GM21423 (cell line): ENCODE measurements at regions not wholly inside any gene's neighbourhood (a gene's known extent, or its start where the extent isn't known, plus 50 kb on each side); places are given as distances from the start of the nearest gene placed in this dataset.
"Not testable (repeated sequence)": the region's sequence is repeated elsewhere in the genome, so short reads cannot be mapped to it uniquely, and the experiment has no call there.

Experiments
- ATAC-seq: cut with Tn5 transposase; IDR thresholded peaks from one replicate; pipeline ENCODE4 v1.9.1; 2021; ENCODE audit warnings: mild to moderate bottlenecking, moderate library complexity; ENCODE audit not compliant: unreplicated experiment

- not testable (repeated sequence) for ATAC-seq
These were observed 145.2 kb upstream of the C1QTNF3 start for GRCh38 chr5:34188001-34188822.

- not testable (repeated sequence) for ATAC-seq
These were observed 146.2 kb upstream of the C1QTNF3 start for GRCh38 chr5:34189246-34189645.

- not testable (repeated sequence) for ATAC-seq
These were observed 146.9 kb upstream of the C1QTNF3 start for GRCh38 chr5:34189752-34190411.

- not testable (repeated sequence) for ATAC-seq
These were observed 147.5 kb upstream of the C1QTNF3 start for GRCh38 chr5:34190466-34190865.

- ATAC-seq, result not testable (repeated sequence)
These were observed 148.3 kb upstream of the C1QTNF3 start for GRCh38 chr5:34191279-34191744.

- ATAC-seq, result not testable (repeated sequence)
These were observed 149.3 kb upstream of the C1QTNF3 start for GRCh38 chr5:34192064-34192922.

- ATAC-seq, result not testable (repeated sequence)
These were observed 149.9 kb upstream of the C1QTNF3 start for GRCh38 chr5:34192923-34193262.

GRCh38 chr5:34193297-34193696 is 150.3 kb upstream of the C1QTNF3 start:
- ATAC-seq, result not testable (repeated sequence)

- not testable (repeated sequence) for ATAC-seq
These were observed 150.8 kb upstream of the C1QTNF3 start for GRCh38 chr5:34193804-34194203.

- not testable (repeated sequence) for ATAC-seq
These were observed 153.1 kb upstream of the C1QTNF3 start for GRCh38 chr5:34196091-34196490.

GRCh38 chr5:34205347-34205746 is 162.3 kb upstream of the C1QTNF3 start:
- ATAC-seq, result not testable (repeated sequence)

GRCh38 chr5:34217386-34217785 is 174.4 kb upstream of the C1QTNF3 start:
- not testable (repeated sequence) for ATAC-seq

- not testable (repeated sequence) for ATAC-seq
These were observed 178.5 kb upstream of the C1QTNF3 start for GRCh38 chr5:34221329-34222073.

- not testable (repeated sequence) for ATAC-seq
These were observed 180.1 kb upstream of the C1QTNF3 start for GRCh38 chr5:34223158-34223557.

- not testable (repeated sequence) for ATAC-seq
These were observed 187.4 kb upstream of the C1QTNF3 start for GRCh38 chr5:34230402-34230801.

- not testable (repeated sequence) for ATAC-seq
These were observed 200.8 kb upstream of the C1QTNF3 start for GRCh38 chr5:34243802-34244201.

GRCh38 chr5:34244281-34245031 is 201.4 kb upstream of the C1QTNF3 start:
- ATAC-seq, result not testable (repeated sequence)

GRCh38 chr5:34245032-34245394 is 202.0 kb upstream of the C1QTNF3 start:
- ATAC-seq, result not testable (repeated sequence)

GRCh38 chr5:34245813-34246212 is 202.8 kb upstream of the C1QTNF3 start:
- ATAC-seq, result not testable (repeated sequence)

GRCh38 chr5:34258598-34258997 is 215.6 kb upstream of the C1QTNF3 start:
- ATAC-seq, result not testable (repeated sequence)
